Prostate gland (tissue), 2 donors: ENCODE measurements at regions not wholly inside any gene's neighbourhood (a gene's known extent, or its start where the extent isn't known, plus 50 kb on each side); places are given as distances from the start of the nearest gene placed in this dataset.

ENCODE experiments used
- CTCF ChIP-seq, 4 experiments: fragments of 200-600 bp in 2 of 4; fragments of 450-650 bp in 2 of 4; sonication (generic) in 2 of 4; IDR thresholded peaks; 1 replicate in 3 of 4; 2 replicates in 1 of 4; pipeline ENCODE4 v1.5.1; 2016 to 2019; ENCODE audit warnings: antibody characterized with exemption in 4 of 4, mild to moderate bottlenecking in 2 of 4, moderate library complexity in 2 of 4
- POLR2A ChIP-seq: fragments of 450-650 bp; IDR thresholded peaks from one replicate; pipeline ENCODE4 v1.6.1; 2016; ENCODE audit warnings: antibody characterized with exemption, mild to moderate bottlenecking
- POLR2AphosphoS5 ChIP-seq: sonication (generic); formaldehyde crosslinking; IDR thresholded peaks from one replicate; pipeline ENCODE4 v1.6.1; 2017; ENCODE audit warnings: antibody characterized with exemption

GRCh38 chr6:22637782-22638181, 68.4 kb downstream of the HDGFL1 start:
- TF ChIP-seq POLR2AphosphoS5 (no peak), CTCF (IDR thresholded peaks at IDR 0.05) (no peak), POLR2A (no peak)
